ENCODE measurements at regions not wholly inside any gene's neighbourhood (a gene's known extent, or its start where the extent isn't known, plus 50 kb on each side); places are given as distances from the start of the nearest gene placed in this dataset.
"Not testable (repeated sequence)": the region's sequence is repeated elsewhere in the genome, so short reads cannot be mapped to it uniquely, and the experiment has no call there.

GRCh38 chr19:5259750-5260149, 80.9 kb downstream of the PTPRS start:
- no peak for DNase-seq

GRCh38 chr19:5257155-5258045, 83.2 kb downstream of the PTPRS start:
- DNase-seq = no peak

DNA sequence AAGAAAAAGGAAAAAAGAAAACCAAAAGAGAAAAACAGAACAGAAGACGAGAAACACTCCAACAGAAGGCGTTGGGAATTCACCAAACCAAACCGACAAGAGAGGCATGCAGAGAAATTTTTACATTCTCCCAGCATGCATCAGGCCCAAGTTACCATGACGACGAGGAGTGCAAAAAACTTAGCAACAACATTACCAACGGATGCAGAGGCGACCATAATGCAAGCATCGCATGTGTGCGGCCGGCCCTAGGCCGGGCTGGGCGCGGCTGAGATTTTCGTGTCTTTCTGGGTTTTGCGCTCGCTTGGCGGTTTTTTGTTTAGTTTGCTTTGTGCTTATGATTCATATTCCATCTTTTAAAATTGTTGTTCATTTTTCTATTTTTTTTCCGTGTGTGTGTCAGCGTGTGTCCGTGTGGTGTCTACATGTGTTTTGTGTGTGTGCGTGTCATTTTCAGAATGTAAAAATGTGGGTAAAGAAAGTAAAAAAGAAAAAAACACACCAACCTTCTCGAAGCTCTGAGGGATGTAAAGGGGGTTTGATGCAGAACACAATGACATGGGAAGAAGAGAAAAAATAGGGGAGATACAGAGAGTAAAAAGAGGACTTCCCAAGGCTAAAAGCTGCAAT, 84.9 kb downstream of the PTPRS start:
- DNase-seq = peak in 2 of 51 donors; percentile 13 to 18

- DNase-seq = no peak
Observed at GRCh38 chr19:5254944-5255343, 85.7 kb downstream of the PTPRS start.

GRCh38 chr19:5254543-5254942, 86.1 kb downstream of the PTPRS start:
- no peak for DNase-seq

GRCh38 chr19:5253406-5254110, 87.1 kb downstream of the PTPRS start:
- DNase-seq = no peak

GRCh38 chr19:5251096-5252065, 89.2 kb downstream of the PTPRS start:
- DNase-seq = peak in 2 of 51 donors; percentile 1 to 5

DNA sequence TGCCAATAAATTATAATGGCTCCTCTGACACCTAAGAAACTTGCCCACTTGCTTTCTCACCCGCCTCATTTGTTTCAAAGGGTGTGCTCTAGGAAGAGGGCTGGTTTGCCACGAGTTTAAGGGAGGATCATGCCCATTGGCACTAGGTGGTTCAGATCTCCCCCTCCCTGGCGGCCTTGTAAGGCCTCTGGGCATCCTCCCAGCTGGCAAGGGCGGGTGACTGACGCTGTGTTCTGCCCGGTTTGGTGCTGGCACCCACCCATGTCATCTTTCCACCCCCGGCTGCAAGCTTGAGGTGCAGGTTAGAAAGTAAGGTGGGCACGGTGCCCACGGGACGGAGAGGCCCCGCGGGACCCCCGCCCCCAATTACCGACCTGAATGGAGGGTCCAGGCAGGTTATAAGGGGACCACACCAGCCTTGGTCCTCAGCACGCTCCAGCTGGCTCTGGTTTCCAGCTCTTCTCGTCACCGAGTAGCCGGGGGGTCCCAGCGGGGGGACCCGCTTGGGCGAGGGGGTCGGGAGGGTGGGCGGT, 90.4 kb downstream of the PTPRS start:
- DNase-seq = peak in 47 of 51 donors; percentile 4 to 81 (median 55)

DNA sequence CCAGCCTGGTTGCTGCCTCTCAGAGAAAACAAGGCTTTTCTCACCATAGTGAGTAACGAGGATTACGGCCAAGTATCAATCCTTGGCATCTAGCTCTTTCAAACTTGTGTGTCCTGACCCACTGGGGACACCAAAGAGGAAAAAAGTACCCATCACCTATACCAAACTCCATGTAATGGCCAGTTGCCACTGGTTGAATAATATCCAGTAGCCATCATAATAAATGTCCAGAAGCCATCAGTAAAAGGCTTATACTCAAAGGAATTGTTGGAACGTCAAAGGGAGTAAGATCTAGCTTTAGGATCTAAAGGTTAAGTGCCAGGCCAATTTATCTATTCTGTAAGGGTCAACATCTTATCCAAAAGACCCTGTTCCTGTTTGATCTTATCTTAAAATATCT, 91.1 kb downstream of the PTPRS start:
- no peak for DNase-seq

GRCh38 chr19:5247957-5248705, 92.5 kb downstream of the PTPRS start:
- no peak for DNase-seq

DNA sequence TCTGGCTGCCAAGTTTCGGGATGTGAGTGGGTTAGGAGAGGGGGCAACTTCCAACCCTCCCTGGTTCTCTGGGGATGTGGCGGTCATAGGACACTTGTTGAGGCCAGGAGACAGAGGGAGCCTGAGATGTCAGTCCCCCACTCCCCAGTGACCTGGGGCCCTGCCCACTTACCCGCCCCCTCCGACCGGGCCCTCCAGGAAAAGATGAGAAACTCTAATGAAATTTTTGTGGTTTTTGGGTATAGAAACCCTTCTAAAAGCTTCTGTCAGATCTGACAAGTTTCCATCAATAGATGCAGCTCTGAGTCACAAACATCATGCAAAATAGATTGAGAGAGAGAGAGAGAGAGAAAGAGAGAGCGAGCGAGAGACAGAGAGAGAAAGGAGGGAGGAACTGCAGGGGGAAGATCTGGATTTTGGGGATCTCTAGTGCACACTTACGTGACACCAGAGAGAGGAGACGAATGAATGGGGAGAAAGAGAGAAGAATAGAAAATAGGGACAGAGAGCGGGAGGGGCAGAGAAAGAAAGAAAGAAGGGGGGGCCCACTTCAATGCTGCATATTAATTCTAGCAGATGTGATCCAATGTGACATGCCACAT, 94.0 kb downstream of the PTPRS start:
- DNase-seq = no peak

DNA sequence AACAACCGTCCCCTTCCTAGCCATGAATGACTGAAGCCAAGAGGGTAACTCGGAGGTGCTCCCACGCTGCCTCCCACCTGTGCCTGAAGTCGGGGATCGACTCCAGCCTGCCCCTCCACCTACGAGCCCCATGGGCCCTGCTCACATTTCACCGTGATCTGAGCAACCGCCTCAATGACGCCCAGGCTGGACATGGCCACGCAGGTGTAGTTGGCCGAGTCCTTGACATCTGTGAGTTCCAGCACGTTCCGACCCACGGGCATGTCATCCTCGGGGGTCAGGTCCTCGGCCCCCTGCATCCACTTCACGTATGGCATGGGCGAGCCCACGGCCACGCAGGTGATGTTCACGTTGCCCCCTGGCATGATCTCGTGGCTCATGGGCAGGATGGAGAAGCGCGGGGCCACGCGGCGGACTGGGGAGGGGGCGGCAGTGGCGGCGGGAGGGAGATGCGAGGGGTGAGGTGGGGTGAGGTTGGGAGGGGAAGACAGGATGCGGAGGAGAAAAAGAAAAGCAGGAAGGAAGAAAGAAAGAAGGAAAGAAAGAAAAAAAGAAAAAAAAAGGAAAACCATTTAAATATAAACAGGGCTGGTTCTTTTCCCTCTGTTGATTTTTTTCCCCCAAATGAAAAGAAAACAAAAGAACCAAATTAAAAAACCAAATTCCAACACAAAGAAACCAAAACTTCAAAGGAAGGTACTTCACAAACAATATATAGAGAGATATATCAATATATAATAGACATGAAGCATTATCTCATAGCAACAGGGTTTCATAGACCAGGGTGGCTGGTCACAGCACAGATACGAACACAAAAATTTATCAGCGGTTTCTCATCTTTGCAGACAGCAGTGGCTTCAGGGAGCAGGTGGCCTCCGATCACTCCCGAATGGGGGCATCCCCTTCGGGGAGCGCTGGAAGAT, 94.7 kb downstream of the PTPRS start:
- DNase-seq = no peak

DNA sequence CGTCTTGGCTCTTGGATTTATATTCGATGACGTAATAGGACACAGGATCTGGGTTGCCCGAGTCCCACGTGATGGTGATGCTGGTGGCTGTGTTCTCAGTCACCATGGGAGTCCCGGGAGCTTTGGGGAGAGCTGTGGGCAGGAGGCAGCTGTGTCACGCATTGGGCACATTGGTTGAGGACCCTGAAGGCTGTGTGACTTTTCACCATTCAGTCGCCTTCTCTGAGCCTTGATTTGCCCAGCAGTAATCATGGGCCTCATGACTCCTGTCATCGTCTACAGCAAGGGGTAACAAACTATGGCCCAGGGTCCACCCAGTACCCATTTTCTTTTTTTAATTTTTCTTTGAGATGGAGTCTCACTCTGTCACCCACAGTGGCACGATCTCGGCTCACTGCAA, 96.3 kb downstream of the PTPRS start:
- no peak for DNase-seq

DNA sequence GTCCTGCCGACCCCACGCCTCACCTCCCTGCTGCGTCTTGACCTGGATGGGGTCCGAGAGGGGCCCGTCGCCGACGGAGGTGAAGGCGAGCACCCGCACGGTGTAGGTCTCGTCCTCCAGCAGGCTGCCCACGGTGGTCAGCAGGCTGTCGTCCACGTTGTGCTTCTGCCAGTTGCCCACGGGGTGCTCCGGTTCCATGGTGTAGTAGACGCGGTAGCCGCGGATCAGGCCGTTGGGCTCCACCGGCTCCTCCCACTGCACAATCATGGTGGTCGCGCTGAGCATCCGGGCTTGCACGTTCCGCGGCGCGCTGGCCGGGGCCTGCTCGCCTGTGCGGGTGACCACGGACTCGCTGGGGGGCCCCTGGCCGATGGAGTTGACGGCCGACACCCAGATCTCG, 96.7 kb downstream of the PTPRS start:
- no peak for DNase-seq

GRCh38 chr19:5241896-5242295, 98.7 kb downstream of the PTPRS start:
- DNase-seq = not testable (repeated sequence)

GRCh38 chr19:5240011-5240410, 100.6 kb downstream of the PTPRS start:
- no peak for DNase-seq

GRCh38 chr19:5238700-5239099, 101.9 kb downstream of the PTPRS start:
- no peak for DNase-seq

- DNase-seq = no peak
Observed at GRCh38 chr19:5237939-5238480, 102.6 kb downstream of the PTPRS start.

All from hypothalamus (tissue), 51 donors.